DOHH2 (cell line): ENCODE measurements at regions not wholly inside any gene's neighbourhood (a gene's known extent, or its start where the extent isn't known, plus 50 kb on each side); places are given as distances from the start of the nearest gene placed in this dataset.
"Not testable (repeated sequence)": the region's sequence is repeated elsewhere in the genome, so short reads cannot be mapped to it uniquely, and the experiment has no call there.

Experiments
- H3F3A ChIP-seq: fragments of 200-600 bp; sonication (generic), shearing (Covaris generic); 2 replicates; pipeline ENCODE4 v1.6.0; 2016; ENCODE audit warnings: antibody characterized with exemption, mild to moderate bottlenecking; ENCODE audit not compliant: control insufficient read depth, insufficient read depth
- H3K27ac ChIP-seq: fragments of 200-600 bp; sonication (generic); 2 replicates; pipeline ENCODE4 v1.5.1; 2014; ENCODE audit warnings: low read depth, mild to moderate bottlenecking, low read length, moderate library complexity
- H3K27me3 ChIP-seq: fragments of 200-600 bp; sonication (generic); 2 replicates; pipeline ENCODE4 v1.6.1; 2014; ENCODE audit warnings: mild to moderate bottlenecking, low read length, mixed read lengths; ENCODE audit not compliant: control insufficient read depth
- H3K36me3 ChIP-seq: fragments of 200-600 bp; sonication (generic); 2 replicates; pipeline ENCODE4 v1.6.1; 2014; ENCODE audit warnings: mild to moderate bottlenecking, low read length, moderate library complexity, mixed read lengths; ENCODE audit not compliant: control insufficient read depth
- H3K4me1 ChIP-seq: fragments of 200-600 bp; sonication (generic); 2 replicates; pipeline ENCODE4 v1.6.1; 2014; ENCODE audit warnings: mild to moderate bottlenecking, low read length, mixed read lengths; ENCODE audit not compliant: control insufficient read depth
- H3K4me2 ChIP-seq: fragments of 200-600 bp; sonication (generic); 2 replicates; pipeline ENCODE4 v1.6.0; 2014; ENCODE audit warnings: mild to moderate bottlenecking, low read length, moderate library complexity
- H3K4me3 ChIP-seq: fragments of 200-600 bp; sonication (generic); 2 replicates; pipeline ENCODE4 v1.5.1; 2014; ENCODE audit warnings: mild to moderate bottlenecking, low read length, mixed read lengths
- H3K79me2 ChIP-seq: fragments of 200-600 bp; sonication (generic); 2 replicates; pipeline ENCODE4 v1.6.1; 2014; ENCODE audit warnings: mild to moderate bottlenecking, low read length, mixed read lengths; ENCODE audit not compliant: control insufficient read depth
- H3K9me2 ChIP-seq: fragments of 200-600 bp; sonication (generic); replicated peaks from 2 replicates; pipeline ENCODE4 v1.6.1; 2014; ENCODE audit warnings: mild to moderate bottlenecking, low read length, mixed read lengths; ENCODE audit not compliant: control insufficient read depth
- H3K9me3 ChIP-seq: fragments of 200-600 bp; sonication (generic); 2 replicates; pipeline ENCODE4 v1.6.1; 2014; ENCODE audit warnings: antibody characterized with exemption, low read length, mixed read lengths; ENCODE audit not compliant: control insufficient read depth, insufficient read depth
- H4K20me1 ChIP-seq: fragments of 200-600 bp; sonication (generic); 2 replicates; pipeline ENCODE4 v1.6.0; 2014; ENCODE audit warnings: low read depth, mild to moderate bottlenecking, antibody characterized with exemption, low read length, moderate library complexity; ENCODE audit not compliant: control insufficient read depth, insufficient read depth
- EZH2phosphoT487 ChIP-seq: fragments of 200-600 bp; sonication (generic); IDR thresholded peaks from 2 replicates; pipeline ENCODE4 v1.6.1; 2017; ENCODE audit warnings: borderline replicate concordance, mild to moderate bottlenecking, antibody characterized with exemption, low read length, moderate library complexity, mixed read lengths
- TF ChIP-seq, protein P1 (sequence below): fragments of 200-600 bp; sonication (generic); IDR thresholded peaks from one replicate; pipeline ENCODE4 v1.5.1; 2014; ENCODE audit warnings: antibody characterized with exemption, mild to moderate bottlenecking, low read depth, low read length; ENCODE audit not compliant: poor library complexity, severe bottlenecking

DNA sequence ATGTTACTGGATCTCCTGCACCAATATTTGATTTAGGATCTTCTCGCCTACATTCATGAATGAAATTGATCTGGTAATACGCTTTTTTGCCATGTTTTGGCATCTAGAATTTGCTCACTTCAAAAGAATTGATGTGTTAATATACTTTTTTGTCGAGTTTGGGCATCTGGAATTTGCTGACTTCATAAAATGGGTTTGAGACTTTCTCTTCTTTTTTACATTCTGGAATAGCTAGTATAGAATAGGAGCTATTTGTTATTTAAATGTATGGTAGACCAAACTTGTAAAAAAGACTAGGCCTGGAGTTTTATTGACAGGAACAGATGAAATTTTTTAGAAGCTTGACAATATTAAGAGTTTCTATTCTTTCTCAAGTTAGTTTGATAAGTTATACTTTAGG, 404.9 kb upstream of the TENM3 start:
- TF ChIP-seq EZH2phosphoT487 = no peak
- TF ChIP-seq, protein P1, sequence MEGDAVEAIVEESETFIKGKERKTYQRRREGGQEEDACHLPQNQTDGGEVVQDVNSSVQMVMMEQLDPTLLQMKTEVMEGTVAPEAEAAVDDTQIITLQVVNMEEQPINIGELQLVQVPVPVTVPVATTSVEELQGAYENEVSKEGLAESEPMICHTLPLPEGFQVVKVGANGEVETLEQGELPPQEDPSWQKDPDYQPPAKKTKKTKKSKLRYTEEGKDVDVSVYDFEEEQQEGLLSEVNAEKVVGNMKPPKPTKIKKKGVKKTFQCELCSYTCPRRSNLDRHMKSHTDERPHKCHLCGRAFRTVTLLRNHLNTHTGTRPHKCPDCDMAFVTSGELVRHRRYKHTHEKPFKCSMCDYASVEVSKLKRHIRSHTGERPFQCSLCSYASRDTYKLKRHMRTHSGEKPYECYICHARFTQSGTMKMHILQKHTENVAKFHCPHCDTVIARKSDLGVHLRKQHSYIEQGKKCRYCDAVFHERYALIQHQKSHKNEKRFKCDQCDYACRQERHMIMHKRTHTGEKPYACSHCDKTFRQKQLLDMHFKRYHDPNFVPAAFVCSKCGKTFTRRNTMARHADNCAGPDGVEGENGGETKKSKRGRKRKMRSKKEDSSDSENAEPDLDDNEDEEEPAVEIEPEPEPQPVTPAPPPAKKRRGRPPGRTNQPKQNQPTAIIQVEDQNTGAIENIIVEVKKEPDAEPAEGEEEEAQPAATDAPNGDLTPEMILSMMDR = no peak
- H3K36me3 ChIP-seq = no peaks in the 10 kb centered on the region
- H3K4me1 ChIP-seq = no peaks in the 10 kb centered on the region
- no peak overlapping the region for H3K27ac ChIP-seq
- no peaks in the 10 kb centered on the region for H4K20me1 ChIP-seq
- no peaks in the 10 kb centered on the region for H3K79me2 ChIP-seq
- no peaks in the 10 kb centered on the region for H3F3A ChIP-seq
- H3K27me3 ChIP-seq = no peaks in the 10 kb centered on the region
- no peaks in the 10 kb centered on the region for H3K9me3 ChIP-seq
- H3K4me2 ChIP-seq = no peak overlapping the region
- H3K9me2 ChIP-seq = no peaks in the 10 kb centered on the region
- no peak overlapping the region for H3K4me3 ChIP-seq

DNA sequence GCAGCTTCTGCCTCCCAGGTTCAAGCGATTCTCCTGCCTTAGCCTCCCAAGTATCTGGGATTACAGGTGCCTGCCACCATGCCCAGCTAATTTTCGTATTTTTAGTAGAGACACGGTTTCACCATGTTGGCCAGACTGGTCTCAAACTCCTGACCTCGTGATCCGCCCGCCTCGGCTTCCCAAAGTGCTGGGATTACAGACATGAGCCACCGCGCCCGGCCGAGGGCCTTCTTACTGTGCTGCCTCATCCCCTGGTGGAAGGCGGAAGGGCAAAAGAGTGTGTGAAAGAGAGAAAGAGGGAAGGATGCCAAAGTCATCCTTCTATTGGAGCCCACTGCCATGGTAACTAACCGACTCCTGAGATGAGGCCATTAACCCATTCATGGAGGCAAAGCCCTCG, 399.4 kb upstream of the TENM3 start:
- H4K20me1 ChIP-seq, H3K4me2 ChIP-seq, H3K27me3 ChIP-seq, H3K9me2 ChIP-seq, H3K36me3 ChIP-seq, H3K27ac ChIP-seq, H3K4me3 ChIP-seq, H3K79me2 ChIP-seq, H3K4me1 ChIP-seq, H3K9me3 ChIP-seq, H3F3A ChIP-seq: not testable (repeated sequence)

DNA sequence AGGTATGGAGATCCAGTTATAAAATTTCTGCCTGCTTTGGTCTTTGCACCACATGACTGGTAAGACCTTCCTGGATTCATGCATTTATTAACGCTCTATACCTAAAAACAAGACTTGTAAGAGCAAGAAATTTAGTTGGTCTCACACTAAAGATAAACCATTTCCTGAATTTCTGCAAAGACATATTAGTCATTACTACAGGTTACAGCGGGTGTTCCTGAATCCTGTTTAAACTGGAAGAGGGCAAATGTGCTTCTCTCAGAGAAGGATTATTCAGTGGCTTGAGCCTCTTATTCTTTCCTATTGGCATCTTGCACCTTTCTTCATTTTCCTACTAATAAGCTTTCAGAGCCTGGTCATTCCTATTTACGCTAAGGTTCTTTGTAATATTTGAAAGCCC, 397.6 kb upstream of the TENM3 start:
- H3K27me3 ChIP-seq = no peaks in the 10 kb centered on the region
- no peaks in the 10 kb centered on the region for H3F3A ChIP-seq
- no peaks in the 10 kb centered on the region for H3K79me2 ChIP-seq
- no peak overlapping the region for H3K27ac ChIP-seq
- TF ChIP-seq EZH2phosphoT487 = no peak
- TF ChIP-seq, protein P1 = no peak
- no peaks in the 10 kb centered on the region for H3K4me1 ChIP-seq
- no peaks in the 10 kb centered on the region for H3K9me3 ChIP-seq
- no peaks in the 10 kb centered on the region for H3K9me2 ChIP-seq
- no peaks in the 10 kb centered on the region for H3K36me3 ChIP-seq
- H4K20me1 ChIP-seq = no peaks in the 10 kb centered on the region
- H3K4me3 ChIP-seq = no peak overlapping the region
- no peak overlapping the region for H3K4me2 ChIP-seq

DNA sequence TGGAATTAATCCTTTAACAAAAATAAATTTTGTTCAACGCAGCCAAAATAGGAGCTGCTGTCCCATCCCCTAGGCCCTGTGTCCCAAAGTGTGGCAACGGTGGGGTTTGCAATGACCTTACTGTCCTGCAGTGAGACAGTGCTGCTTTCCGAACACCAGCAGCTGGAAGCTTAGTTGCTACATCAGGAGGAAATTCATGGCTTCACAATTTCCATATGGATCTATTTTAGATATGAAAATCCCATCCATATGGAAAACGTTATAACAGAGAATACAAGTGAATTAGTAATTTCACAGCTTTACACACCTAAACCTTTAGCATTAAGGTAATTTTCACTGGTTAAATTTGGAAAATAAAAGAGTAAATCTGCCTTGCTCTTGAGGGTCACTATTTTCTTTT, 396.3 kb upstream of the TENM3 start:
- no peaks in the 10 kb centered on the region for H3K36me3 ChIP-seq
- no peaks in the 10 kb centered on the region for H3F3A ChIP-seq
- H3K4me3 ChIP-seq = no peak overlapping the region
- no peaks in the 10 kb centered on the region for H4K20me1 ChIP-seq
- no peaks in the 10 kb centered on the region for H3K27me3 ChIP-seq
- H3K9me2 ChIP-seq = no peaks in the 10 kb centered on the region
- no peak overlapping the region for H3K27ac ChIP-seq
- no peak overlapping the region for H3K4me2 ChIP-seq
- TF ChIP-seq EZH2phosphoT487 = no peak
- TF ChIP-seq, protein P1 = no peak
- H3K79me2 ChIP-seq = no peaks in the 10 kb centered on the region
- H3K9me3 ChIP-seq = no peaks in the 10 kb centered on the region
- no peaks in the 10 kb centered on the region for H3K4me1 ChIP-seq
